ENCODE measurements at regions not wholly inside any gene's neighbourhood (a gene's known extent, or its start where the extent isn't known, plus 50 kb on each side); places are given as distances from the start of the nearest gene placed in this dataset.
A peak's percentile ranks its signal among the peaks of the same experiment; 100 is the strongest.
"Not testable (repeated sequence)": the region's sequence is repeated elsewhere in the genome, so short reads cannot be mapped to it uniquely, and the experiment has no call there.

GRCh38 chr7:156511426-156511825 lies 129.1 kb upstream of the RNF32 start:
- no peak for DNase-seq

DNA sequence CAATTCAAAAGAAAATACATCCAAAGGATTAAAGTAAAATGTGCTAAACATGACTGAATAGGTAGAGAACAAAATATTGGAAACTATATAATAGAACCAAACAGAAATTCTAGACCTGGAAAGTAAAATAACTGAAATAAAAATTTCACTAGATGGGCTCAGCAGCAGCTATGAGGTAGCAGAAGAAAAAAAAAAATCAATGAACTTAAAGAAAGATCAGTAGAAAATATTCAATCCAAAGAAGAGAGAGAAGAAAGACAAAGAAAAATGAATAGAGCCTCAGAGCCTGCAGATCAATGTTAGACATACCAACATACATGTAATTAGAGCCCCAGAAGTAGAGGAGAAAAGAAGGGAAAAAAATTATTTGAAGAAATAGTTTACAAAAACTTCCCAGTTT lies 129.6 kb upstream of the RNF32 start:
- DNase-seq = no peak

DNA sequence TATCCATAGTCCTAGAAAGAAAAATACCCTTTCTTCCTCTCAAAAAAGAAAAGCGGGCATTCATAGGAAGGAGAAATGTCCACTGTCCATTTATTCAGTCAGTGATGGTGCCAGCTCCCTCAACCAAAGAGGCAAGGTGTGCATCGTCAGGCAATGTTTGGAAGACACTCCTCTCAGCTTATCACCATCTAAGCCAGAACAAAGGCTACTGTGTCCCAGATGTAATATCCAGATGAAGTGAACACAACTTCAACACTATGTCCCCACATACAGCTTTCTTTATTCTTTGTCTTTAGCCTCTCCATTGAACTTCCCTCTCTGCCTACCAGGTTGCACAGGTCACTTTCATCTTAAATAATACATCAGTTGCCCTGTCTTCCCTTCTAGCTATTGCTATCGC lies 131.4 kb upstream of the RNF32 start:
- DNase-seq = no peak

GRCh38 chr7:156505876-156506275 lies 134.7 kb upstream of the RNF32 start:
- no peak for DNase-seq

DNA sequence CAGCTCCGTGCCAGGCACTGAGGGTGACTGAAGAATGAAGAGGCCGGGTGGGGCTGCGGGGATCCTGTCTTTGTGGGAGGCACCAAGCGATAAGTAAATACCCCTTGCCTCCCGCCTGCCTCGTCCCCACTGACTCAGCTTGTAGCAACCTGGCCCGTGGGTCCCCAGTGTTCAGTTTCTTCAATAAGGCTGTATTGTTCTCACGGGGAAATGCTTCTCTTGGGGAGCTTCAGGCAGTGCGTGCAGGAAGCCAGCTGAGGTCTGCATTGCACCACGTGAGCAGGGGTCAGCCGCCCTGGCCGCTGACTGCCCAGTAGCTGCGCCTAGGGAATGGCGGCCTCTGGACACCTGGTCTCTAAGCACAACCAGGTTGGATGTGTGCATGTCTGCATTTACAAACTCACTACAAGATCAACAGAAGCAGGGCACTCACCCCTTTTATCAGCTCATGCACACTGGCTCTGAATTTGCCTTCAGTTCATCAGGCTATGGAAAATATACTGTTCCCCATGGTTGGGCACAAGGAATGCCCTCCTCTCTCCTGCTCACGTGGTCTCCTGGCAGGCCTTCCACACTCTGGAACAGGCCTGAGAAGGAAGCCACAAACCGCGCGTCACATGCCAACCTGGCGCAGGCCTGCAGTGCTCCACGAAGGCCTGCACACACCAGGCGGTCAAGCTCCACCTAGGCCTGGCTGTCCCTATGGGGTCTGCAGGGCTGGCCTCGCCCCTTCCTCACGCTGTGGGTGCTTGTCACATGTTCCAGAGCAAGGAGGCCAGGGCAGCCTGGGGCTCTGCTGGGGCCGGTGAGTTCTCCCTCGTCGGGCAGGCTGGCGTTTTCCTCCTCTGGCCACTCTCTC lies 135.7 kb upstream of the RNF32 start:
- DNase-seq = no peak

GRCh38 chr7:156504006-156504405 lies 136.6 kb upstream of the RNF32 start:
- no peak for DNase-seq

GRCh38 chr7:156503196-156503595 lies 137.4 kb upstream of the RNF32 start:
- DNase-seq = no peak

GRCh38 chr7:156501815-156502214 lies 138.8 kb upstream of the RNF32 start:
- DNase-seq = not testable (repeated sequence)

DNA sequence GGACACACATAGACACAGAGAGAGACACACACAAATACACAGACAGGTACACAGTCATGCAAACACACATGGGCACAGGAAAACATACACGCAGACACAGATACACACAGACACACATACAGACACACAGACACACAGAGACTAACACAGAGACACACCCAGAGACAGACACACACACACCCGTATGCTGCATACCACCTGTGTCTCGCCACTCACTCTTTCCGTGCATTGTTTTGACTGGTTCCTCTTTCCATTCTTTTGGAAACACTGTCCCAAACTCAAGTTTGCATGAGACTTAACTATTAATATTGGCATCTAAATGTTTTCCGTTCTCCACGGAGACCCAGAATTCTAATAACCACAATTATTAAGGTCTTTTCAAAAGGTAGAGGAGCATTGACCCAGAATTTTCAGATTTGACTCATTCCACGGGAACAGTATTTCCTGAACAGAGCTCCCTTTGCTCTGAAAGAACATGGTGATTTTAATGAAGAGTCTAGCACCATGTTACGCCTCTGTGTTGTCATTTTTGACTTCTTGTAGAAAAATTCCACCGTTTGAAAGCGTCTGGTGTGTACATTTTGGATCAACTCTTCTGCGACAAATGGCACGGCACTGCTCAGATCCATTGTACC lies 141.2 kb upstream of the RNF32 start:
- no peak for DNase-seq

- peak; percentile 27 for DNase-seq
These were observed 142.6 kb upstream of the RNF32 start for GRCh38 chr7:156497776-156498509.

DNA sequence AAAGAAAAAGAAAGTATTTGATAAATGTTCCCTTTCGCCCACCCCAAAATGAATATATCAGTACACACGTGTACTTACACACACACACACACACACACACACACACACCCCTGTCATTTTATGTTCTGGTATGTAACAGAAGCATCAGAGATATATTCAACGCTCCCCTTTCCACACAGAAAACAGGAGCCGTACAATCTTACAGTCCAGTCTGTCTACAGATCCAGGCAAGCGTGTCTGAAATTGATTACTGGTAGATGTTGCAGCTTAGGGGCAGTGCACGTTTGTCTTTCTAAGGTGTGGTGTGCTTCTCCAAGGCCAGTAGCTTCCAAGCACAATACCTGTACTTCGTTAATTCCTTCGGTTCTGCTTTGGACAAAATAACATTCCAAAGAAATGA lies 143.7 kb upstream of the RNF32 start:
- DNase-seq = no peak

GRCh38 chr7:156496363-156496769 lies 144.2 kb upstream of the RNF32 start:
- DNase-seq = no peak

DNA sequence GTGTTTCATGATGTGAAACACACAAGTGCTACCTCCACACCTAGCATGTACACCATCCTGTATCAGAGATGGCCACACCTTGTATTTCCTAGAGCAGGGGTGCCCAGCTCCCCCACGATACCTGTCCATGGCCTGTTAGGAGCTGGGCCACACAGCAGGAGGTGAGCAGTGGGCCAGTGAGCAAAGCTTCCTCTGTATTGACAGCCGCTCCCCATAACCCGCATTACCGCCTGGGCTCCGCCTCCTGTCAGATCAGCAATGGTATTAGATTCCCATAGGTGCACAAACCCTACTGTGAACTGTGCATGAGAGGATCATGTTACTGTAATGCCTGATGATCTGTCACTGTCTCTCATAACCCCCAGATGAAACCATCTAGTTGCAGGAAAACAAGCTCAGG lies 145.6 kb upstream of the RNF32 start:
- no peak for DNase-seq

GRCh38 chr7:156493942-156494341 lies 146.6 kb upstream of the RNF32 start:
- no peak for DNase-seq

DNA sequence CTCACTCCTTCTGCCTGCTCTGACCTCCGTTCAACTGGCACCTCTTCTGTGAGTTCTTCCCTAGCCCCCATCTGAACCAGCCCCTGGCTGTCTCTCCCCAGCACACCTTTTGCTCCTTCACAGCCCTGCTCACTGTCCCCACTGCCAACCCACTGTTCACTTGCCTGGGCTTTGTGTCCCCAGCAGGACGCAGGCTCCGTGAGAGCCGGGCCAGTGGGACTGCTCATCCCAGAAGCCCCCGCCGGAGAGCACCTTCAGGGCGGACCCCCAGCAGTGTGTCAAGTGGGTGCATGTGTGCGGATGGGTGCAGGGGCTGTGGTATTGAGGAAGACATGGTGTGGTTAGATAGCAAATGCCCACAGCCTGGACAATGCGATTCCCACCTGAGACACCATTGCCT lies 148.4 kb upstream of the RNF32 start:
- no peak for DNase-seq

- no peak for DNase-seq
These were observed 149.1 kb upstream of the RNF32 start for GRCh38 chr7:156491435-156491834.

DNA sequence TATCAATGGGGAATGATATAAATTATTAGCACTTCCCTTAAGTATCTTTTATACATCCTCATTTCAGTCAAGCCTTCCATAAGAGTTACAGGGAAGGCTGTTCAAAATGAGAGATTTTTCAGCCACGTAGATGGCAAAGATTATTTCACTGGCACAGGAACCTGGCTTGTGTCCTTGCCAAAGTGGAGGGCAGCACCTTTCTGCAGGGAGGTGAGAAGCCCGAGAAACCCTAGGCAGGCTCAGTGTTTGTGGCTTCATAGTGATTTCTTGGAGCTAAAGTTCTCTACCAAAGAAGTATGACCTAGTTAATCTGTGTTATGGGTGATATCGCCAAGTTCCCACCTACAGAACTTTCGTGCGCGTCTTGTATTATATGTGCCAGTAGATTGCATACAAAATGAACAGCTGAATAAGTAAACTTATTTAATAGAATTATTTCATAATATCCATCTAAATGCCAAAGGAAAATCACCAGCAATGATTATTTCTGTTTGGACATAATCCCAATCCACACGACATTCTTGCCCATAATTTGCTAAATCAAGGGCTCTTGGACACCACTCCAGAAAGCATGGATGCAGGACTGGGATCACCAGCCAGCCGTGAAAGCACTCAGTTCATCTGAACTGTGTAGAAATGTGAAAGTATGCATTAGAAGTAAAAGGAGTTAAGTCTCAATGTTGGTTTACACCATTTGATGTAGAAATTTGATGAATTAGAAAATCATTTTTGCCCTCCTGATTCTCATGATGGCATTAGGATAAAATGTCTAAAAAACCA lies 150.4 kb upstream of the RNF32 start:
- no peak for DNase-seq

GRCh38 chr7:156487811-156488533 lies 152.6 kb upstream of the RNF32 start:
- DNase-seq = no peak

DNA sequence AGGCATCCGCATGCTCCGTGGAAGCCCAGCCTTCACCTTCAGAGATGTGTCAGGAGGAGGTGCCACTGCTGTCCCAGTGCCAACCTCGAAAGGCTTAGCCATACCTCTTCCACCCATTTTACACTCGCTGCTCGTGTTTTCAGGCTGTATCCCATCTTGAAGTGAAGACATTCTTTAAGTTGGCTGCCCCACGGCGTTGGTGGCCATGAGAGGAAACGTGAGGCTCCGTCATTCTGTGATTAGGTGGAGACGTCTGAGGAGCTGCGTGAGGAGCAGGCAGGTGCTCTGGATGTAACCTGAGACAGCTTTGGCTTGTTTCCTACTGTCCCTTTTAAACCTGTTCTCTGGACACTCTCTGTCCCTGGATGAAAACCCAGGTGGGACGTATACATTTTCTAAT lies 159.9 kb upstream of the RNF32 start:
- DNase-seq = no peak

GRCh38 chr7:156479596-156479995 lies 161.0 kb upstream of the RNF32 start:
- DNase-seq = no peak

DNA sequence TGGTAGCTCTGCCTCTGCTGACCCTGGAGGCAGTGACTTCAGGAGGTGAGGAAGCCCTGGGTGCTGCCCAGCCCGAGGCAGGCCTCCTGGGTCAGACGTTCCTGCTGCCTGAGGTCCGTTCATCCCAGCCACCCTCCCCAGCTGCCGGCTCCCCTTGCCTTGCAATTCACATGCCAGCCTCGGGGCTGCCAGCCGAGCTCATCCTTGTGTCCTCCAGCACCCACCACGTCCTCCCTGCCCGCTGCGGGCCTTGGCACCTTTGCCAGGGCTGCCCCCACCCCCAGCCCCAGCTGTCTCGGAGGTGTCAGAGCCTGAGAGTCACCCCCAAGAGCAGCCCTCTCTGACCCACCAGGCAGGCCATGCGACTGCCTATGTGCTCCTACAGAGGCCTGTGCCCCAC lies 162.1 kb upstream of the RNF32 start:
- no peak for DNase-seq

DNA sequence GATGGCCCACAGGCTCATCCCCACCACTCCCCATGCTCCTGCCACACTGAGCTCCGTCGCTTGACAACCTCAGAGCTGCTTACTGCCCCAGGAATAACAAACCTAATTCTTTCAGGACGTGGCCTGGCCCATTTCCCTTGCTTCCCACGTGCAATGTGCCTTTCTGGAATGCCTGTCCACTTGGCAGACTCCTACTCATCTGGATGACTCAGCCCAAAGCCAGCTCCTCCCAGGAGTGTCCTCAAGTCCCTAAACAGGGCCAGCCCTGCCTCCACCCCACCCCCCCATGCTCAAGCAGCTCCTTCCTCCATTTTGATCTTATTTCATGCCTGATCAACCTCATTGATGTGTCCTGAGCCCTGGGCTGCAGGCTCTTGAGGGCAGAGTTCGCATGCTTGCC lies 164.9 kb upstream of the RNF32 start:
- DNase-seq = no peak
